H1 (cell line): ENCODE measurements at regions not wholly inside any gene's neighbourhood (a gene's known extent, or its start where the extent isn't known, plus 50 kb on each side); places are given as distances from the start of the nearest gene placed in this dataset.

ENCODE experiments used
- CTCF ChIA-PET: fragments of 300-600 bp; sonication (Branson Sonifier 250); formaldehyde crosslinking; loops from one replicate; lab custom pipeline; 2021; ENCODE audit not compliant: partially characterized antibody; lab: Charles Lee
- POLR2A ChIA-PET: fragments of 300-600 bp; sonication (Branson Sonifier 250); formaldehyde crosslinking; loops from one replicate; lab custom pipeline; 2021; ENCODE audit warnings: inconsistent platforms; ENCODE audit not compliant: partially characterized antibody; lab: Charles Lee
- DNase-seq, 2 experiments: peaks; one replicate each; pipeline versions ENCODE4 v3.0.0 to v3.0.0-alpha.2; 2010 to 2022; ENCODE audit warnings: low spot score in 2 of 2, low read depth in 1 of 2, mixed read lengths in 1 of 2
- FAIRE-seq: peaks from 2 replicates; lab custom pipeline; 2011; peaks lifted over from hg19 to GRCh38; lab: Jason Lieb, UNC
- H2AFZ ChIP-seq: 2 replicates; pipeline ENCODE4 v1.8.1; 2012; ENCODE audit warnings: low read length, inconsistent platforms
- H2AK5ac ChIP-seq: 2 replicates; pipeline ENCODE4 v1.6.1; 2013; ENCODE audit warnings: low read depth, low read length
- H2BK120ac ChIP-seq: replicated peaks from 2 replicates; pipeline ENCODE3; 2013; ENCODE audit warnings: low read depth, low read length, inconsistent platforms
- H2BK12ac ChIP-seq: 2 replicates; pipeline ENCODE4 v1.6.1; 2013; ENCODE audit warnings: low read depth, low read length
- H2BK15ac ChIP-seq: 2 replicates; pipeline ENCODE4 v1.6.1; 2013; ENCODE audit warnings: low read length
- H2BK20ac ChIP-seq: 2 replicates; pipeline ENCODE4 v1.6.1; 2013; ENCODE audit warnings: low read length
- H2BK5ac ChIP-seq: 2 replicates; pipeline ENCODE4 v1.6.1; 2013; ENCODE audit warnings: low read depth, low read length
- H3K14ac ChIP-seq: 2 replicates; pipeline ENCODE4 v1.6.1; 2013; ENCODE audit warnings: inconsistent platforms; ENCODE audit not compliant: insufficient read length
- H3K18ac ChIP-seq: 2 replicates; pipeline ENCODE4 v1.6.1; 2013; ENCODE audit warnings: low read length; ENCODE audit errors: extremely low read depth
- H3K23ac ChIP-seq: 2 replicates; pipeline ENCODE4 v1.6.1; 2013; ENCODE audit warnings: inconsistent platforms; ENCODE audit not compliant: insufficient read length
- H3K23me2 ChIP-seq: 2 replicates; pipeline ENCODE4 v1.6.1; 2013; ENCODE audit warnings: low read depth, low read length
- H3K27ac ChIP-seq: 2 replicates; pipeline ENCODE4 v1.6.1; 2011; ENCODE audit warnings: low read depth, low read length, inconsistent platforms
- H3K27me3 ChIP-seq, 4 experiments: replicated peaks in 1 of 4; 1 replicate in 1 of 4; 2 replicates in 3 of 4; pipeline versions ENCODE4 v1.6.1 to v1.8.1; 2011 to 2013; ENCODE audit warnings: low read length in 3 of 4, mild to moderate bottlenecking in 3 of 4, inconsistent platforms in 2 of 4, mixed read lengths in 2 of 4, moderate library complexity in 1 of 4; ENCODE audit not compliant: control insufficient read depth in 3 of 4, insufficient read depth in 3 of 4; ENCODE audit errors: extremely low read depth in 1 of 4
- H3K36me3 ChIP-seq, 4 experiments: 2 replicates each; pipeline versions ENCODE4 v1.6.1 to v1.8.1; 2011 to 2013; ENCODE audit warnings: mild to moderate bottlenecking in 4 of 4, low read length in 3 of 4, moderate library complexity in 2 of 4, control low read depth in 1 of 4, inconsistent platforms in 1 of 4; ENCODE audit not compliant: insufficient read depth in 4 of 4, control insufficient read depth in 2 of 4
- H3K4ac ChIP-seq: replicated peaks from 2 replicates; pipeline ENCODE3; 2013; ENCODE audit warnings: low read length, low read depth, mixed read lengths, inconsistent platforms; ENCODE audit not compliant: insufficient read length
- H3K4me1 ChIP-seq, 4 experiments: replicated peaks in 1 of 4; 1 replicate in 1 of 4; 2 replicates in 3 of 4; pipeline versions ENCODE4 v1.6.1 to v1.8.1; 2011 to 2013; ENCODE audit warnings: low read length in 3 of 4, inconsistent platforms in 2 of 4, mixed read lengths in 1 of 4; ENCODE audit not compliant: insufficient read depth in 4 of 4, control insufficient read depth in 3 of 4
- H3K4me2 ChIP-seq, 2 experiments: 2 replicates each; pipeline versions ENCODE4 v1.6.1 to v1.8.1; 2011 to 2013; ENCODE audit warnings: low read depth in 2 of 2, low read length in 2 of 2, control low read depth in 1 of 2, inconsistent platforms in 1 of 2, mild to moderate bottlenecking in 1 of 2; ENCODE audit not compliant: insufficient read depth in 1 of 2
- H3K4me3 ChIP-seq, 4 experiments: fragments of 200-600, 300-600 bp in 1 of 4; sonication (generic), shearing (Covaris generic), sonication (Bioruptor Twin) in 1 of 4; 2 replicates each; pipeline versions ENCODE4 v1.5.1 to v1.8.1; 2011 to 2016; ENCODE audit warnings: low read length in 4 of 4, low read depth in 3 of 4, control low read depth in 2 of 4, inconsistent platforms in 2 of 4, mild to moderate bottlenecking in 2 of 4, mixed read lengths in 1 of 4, moderate library complexity in 1 of 4; ENCODE audit not compliant: insufficient read depth in 2 of 4; ENCODE audit errors: extremely low read depth in 1 of 4
- H3K56ac ChIP-seq: replicated peaks from 2 replicates; pipeline ENCODE3; 2013; ENCODE audit warnings: low read depth, mild to moderate bottlenecking, mixed read lengths, low read length, inconsistent platforms; ENCODE audit not compliant: insufficient read length
- H3K79me1 ChIP-seq: 2 replicates; pipeline ENCODE4 v1.6.1; 2013; ENCODE audit warnings: low read depth, low read length, control low read depth
- H3K79me2 ChIP-seq, 2 experiments: 2 replicates each; pipeline versions ENCODE4 v1.6.1 to v1.8.1; 2012 to 2013; ENCODE audit warnings: low read length in 2 of 2, mild to moderate bottlenecking in 2 of 2, inconsistent platforms in 1 of 2; ENCODE audit not compliant: insufficient read depth in 2 of 2, control insufficient read depth in 1 of 2
- H3K9ac ChIP-seq, 4 experiments: replicated peaks in 1 of 4; 1 replicate in 1 of 4; 2 replicates in 3 of 4; pipeline versions ENCODE4 v1.6.1 to v1.8.1; 2011 to 2013; ENCODE audit warnings: low read depth in 3 of 4, low read length in 3 of 4, control low read depth in 2 of 4, mild to moderate bottlenecking in 2 of 4, moderate library complexity in 2 of 4, inconsistent platforms in 1 of 4; ENCODE audit errors: extremely low read depth in 1 of 4
- H3K9me3 ChIP-seq, 2 experiments: 2 replicates each; pipeline versions ENCODE4 v1.6.1 to v1.8.1; 2012 to 2013; ENCODE audit warnings: mild to moderate bottlenecking in 2 of 2, moderate library complexity in 2 of 2, control low read depth in 1 of 2, inconsistent platforms in 1 of 2, low read depth in 1 of 2, low read length in 1 of 2, mixed read lengths in 1 of 2; ENCODE audit not compliant: insufficient read depth in 2 of 2
- H4K20me1 ChIP-seq, 2 experiments: replicated peaks in 1 of 2; 2 replicates each; pipeline versions ENCODE3 to v1.8.1; 2011 to 2013; ENCODE audit warnings: inconsistent platforms in 2 of 2, low read length in 2 of 2, mild to moderate bottlenecking in 1 of 2; ENCODE audit not compliant: insufficient read depth in 2 of 2, control insufficient read depth in 1 of 2
- H4K5ac ChIP-seq: 2 replicates; pipeline ENCODE4 v1.6.1; 2013; ENCODE audit warnings: low read length, low read depth, mixed read lengths, inconsistent platforms; ENCODE audit not compliant: insufficient read length
- H4K8ac ChIP-seq: 2 replicates; pipeline ENCODE4 v1.8.0; 2013; ENCODE audit warnings: mild to moderate bottlenecking, moderate library complexity, low read length, inconsistent platforms; ENCODE audit not compliant: insufficient read depth; ENCODE audit errors: extremely low read depth
- H4K91ac ChIP-seq: replicated peaks from 2 replicates; pipeline ENCODE3; 2013; ENCODE audit warnings: low read length, mixed read lengths, inconsistent platforms; ENCODE audit not compliant: insufficient read length
- ATF2 ChIP-seq: IDR thresholded peaks from 2 replicates; pipeline ENCODE4 v1.6.1; 2012; ENCODE audit warnings: low read length, inconsistent platforms
- BACH1 ChIP-seq: IDR thresholded peaks from 2 replicates; pipeline ENCODE4 v1.6.1; 2012; ENCODE audit warnings: low read length, improper control_type of control experiment
- CBX8 ChIP-seq: fragments of 300-800, 300-1000 bp; sonication (generic); IDR thresholded peaks from 2 replicates; pipeline ENCODE4 v1.7.1; 2016; ENCODE audit warnings: low read depth, low read length, borderline replicate concordance
- CTCF ChIP-seq, 3 experiments: IDR thresholded peaks; 1 replicate in 2 of 3; 2 replicates in 1 of 3; pipeline versions ENCODE4 v1.5.1 to v1.6.1; 2011; ENCODE audit warnings: low read length in 3 of 3, mild to moderate bottlenecking in 3 of 3, inconsistent platforms in 2 of 3, low read depth in 1 of 3, moderate library complexity in 1 of 3; ENCODE audit not compliant: insufficient read depth in 1 of 3; ENCODE audit errors: control extremely low read depth in 1 of 3
- GABPA ChIP-seq: IDR thresholded peaks from 2 replicates; pipeline ENCODE4 v1.6.1; 2011; ENCODE audit warnings: mild to moderate bottlenecking, low read length, moderate library complexity, borderline replicate concordance; ENCODE audit not compliant: insufficient read depth
- MAFK ChIP-seq: IDR thresholded peaks from 2 replicates; pipeline ENCODE4 v1.6.1; 2012; ENCODE audit warnings: low read depth, mild to moderate bottlenecking, improper control_type of control experiment, low read length
- SRF ChIP-seq: IDR thresholded peaks from 2 replicates; pipeline ENCODE4 v1.6.1; 2011; ENCODE audit warnings: mild to moderate bottlenecking, low read depth, low read length, moderate library complexity
- TAF1 ChIP-seq: IDR thresholded peaks from 2 replicates; pipeline ENCODE4 v1.6.1; 2011; ENCODE audit warnings: mild to moderate bottlenecking, low read depth, low read length
- TBP ChIP-seq: IDR thresholded peaks from 2 replicates; pipeline ENCODE4 v1.6.1; 2011; ENCODE audit warnings: low read depth, low read length, improper control_type of control experiment
- WGBS, 2 experiments: shearing (Covaris generic) in 1 of 2; methylation state at CpG; one replicate each; pipeline versions ENCODE4 v1.1.6 to v1.1.7; 2013 to 2015; ENCODE audit warnings: low lambda C conversion rate in 2 of 2, mixed read lengths in 2 of 2, inconsistent platforms in 1 of 2, low coverage in 1 of 2, missing lambda C conversion rate in 1 of 2; ENCODE audit not compliant: insufficient replicate concordance in 2 of 2, insufficient coverage in 1 of 2, insufficient read length in 1 of 2; ENCODE audit errors: extremely low coverage in 1 of 2, missing lambda C conversion rate in 1 of 2; 5-methylcytosine and 5-hydroxymethylcytosine counted together

GRCh38 chr6:217048-217659 lies 75.1 kb upstream of the DUSP22 start:
- WGBS, 2 experiments: 66% methylated on average over 12 of the region's 12 CpGs; no CpG with 5 or more reads in 1 of the 2 experiments
- POLR2A ChIA-PET: no interaction called here
- H3K79me2 ChIP-seq: no peaks in the 10 kb centered on the region
- TF ChIP-seq BACH1 (no peak), TAF1 (no peak), GABPA (peak; percentile 58; the same call in 1 of the 2 replicates), ATF2 (no peak), CBX8 (no peak), SRF (no peak), TBP (no peak), CTCF (IDR thresholded peaks at IDR 0.05; ENCODE audit: control extremely low read depth in 1 of 3, insufficient read depth in 1 of 3, low read depth in 1 of 3, low read length in 3 of 3) (peak; percentile 88 to 92 (median 91)), MAFK (no peak)

More at GRCh38 chr6:217048-217659, 75.1 kb upstream of the DUSP22 start:
- H2BK5ac ChIP-seq: 0 out of 2 replicates have a peak overlapping the region, but pooled peaks have one; percentile 49
- no peak overlapping the region for H3K4me3 ChIP-seq
- H2BK12ac ChIP-seq: no peak overlapping the region
- no peak overlapping the region for H4K5ac ChIP-seq
- peak overlapping the region; percentile 52 for H4K8ac ChIP-seq
- H4K91ac ChIP-seq: no peak overlapping the region
- H2BK20ac ChIP-seq: no peak overlapping the region
- no peaks in the 10 kb centered on the region for H3K23me2 ChIP-seq
- H3K27me3 ChIP-seq: peaks cover 0 to 2% (median 0%) of the 10 kb centered on the region in 4 experiments; a peak in 1 of 7 replicates
- H3K9me3 ChIP-seq: no peaks in the 10 kb centered on the region
- H3K4me2 ChIP-seq: no peak overlapping the region
- peak; percentile 63 for FAIRE-seq
- H2BK120ac ChIP-seq: no peak overlapping the region
- H3K56ac ChIP-seq: no peak overlapping the region
- DNase-seq: peak; percentile 36 to 90
- H3K18ac ChIP-seq: no peak overlapping the region
- CTCF ChIA-PET: interaction anchor here (0.6 to 6.5 kb wide), 36 partner anchors 9 to 1220 kb away, joined by 3 to 46 read pairs (median 4); no protein-coding TSS in a partner anchor
- no peaks in the 10 kb centered on the region for H4K20me1 ChIP-seq
- H3K79me1 ChIP-seq: no peaks in the 10 kb centered on the region
- peak overlapping the region; percentile 28 for H2AFZ ChIP-seq
- H3K4me1 ChIP-seq: peaks cover 0 to 4% (median 3%) of the 10 kb centered on the region in 4 experiments; a peak in 1 of 7 replicates
- no peak overlapping the region for H3K9ac ChIP-seq
- no peak overlapping the region for H2AK5ac ChIP-seq
- no peaks in the 10 kb centered on the region for H3K36me3 ChIP-seq
- H3K23ac ChIP-seq: no peak overlapping the region
- no peak overlapping the region for H3K4ac ChIP-seq
- H2BK15ac ChIP-seq: no peak overlapping the region
- H3K27ac ChIP-seq: no peak overlapping the region
- no peak overlapping the region for H3K14ac ChIP-seq
